ENCODE measurements at regions not wholly inside any gene's neighbourhood (a gene's known extent, or its start where the extent isn't known, plus 50 kb on each side); places are given as distances from the start of the nearest gene placed in this dataset.

DNA sequence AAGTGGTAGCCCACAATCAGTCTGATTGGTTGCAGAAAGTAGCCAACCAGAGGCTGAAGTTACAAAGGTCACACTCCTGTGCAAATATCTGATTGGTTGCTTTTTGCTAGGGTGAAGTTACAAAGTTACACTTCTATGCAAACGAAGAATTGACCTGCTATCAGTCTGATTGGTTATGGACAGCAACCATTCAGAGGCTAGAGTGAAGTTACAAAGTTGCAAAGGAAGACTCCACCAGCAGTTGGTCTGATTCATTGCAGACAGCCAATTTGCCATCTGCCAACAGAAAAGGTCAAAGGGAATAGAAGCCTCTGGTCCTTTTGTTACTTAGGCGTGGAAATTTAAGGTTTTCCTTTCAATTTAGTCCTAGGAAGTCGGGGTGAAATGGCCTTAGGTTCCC is 377.7 kb downstream of the PRDM5 start:
- no peak for DNase-seq (ENCODE audit: low read depth, low spot score)
- no peak overlapping the region for H3K4me3 ChIP-seq (ENCODE audit: low read depth, low read length)
- TF ChIP-seq CTCF (IDR thresholded peaks at IDR 0.05; ENCODE audit: low read depth, low read length), result no peak
- in situ Hi-C loops (cut with HindIII; ENCODE audit: low sequenced_read_pairs), result no loop called here

DNA sequence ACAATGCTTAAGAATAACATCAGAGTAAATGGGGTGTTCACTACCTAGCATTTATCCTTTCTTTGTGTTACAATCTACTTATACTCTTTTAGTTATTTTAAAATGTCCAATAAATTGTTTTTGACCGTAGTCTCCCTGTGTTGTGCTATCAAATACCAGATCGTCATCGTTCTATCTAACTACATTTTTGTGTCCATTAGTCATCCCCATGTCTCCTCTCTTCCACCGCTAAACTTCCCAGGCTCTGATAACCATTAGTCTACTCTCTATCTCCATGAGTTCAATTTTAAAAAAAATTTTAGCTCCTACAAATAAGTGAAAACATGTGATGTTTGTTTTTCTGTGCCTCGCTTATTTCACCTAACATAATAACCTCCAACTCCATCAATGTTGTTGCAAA is 381.9 kb downstream of the PRDM5 start:
- DNase-seq (ENCODE audit: low read depth, low spot score), result no peak
- in situ Hi-C loops (cut with HindIII; ENCODE audit: low sequenced_read_pairs), result no loop called here
- no peak overlapping the region for H3K4me3 ChIP-seq (ENCODE audit: low read depth, low read length)
- TF ChIP-seq CTCF (IDR thresholded peaks at IDR 0.05; ENCODE audit: low read depth, low read length), result no peak

- no peak for DNase-seq (ENCODE audit: low read depth, low spot score)
- TF ChIP-seq CTCF (IDR thresholded peaks at IDR 0.05; ENCODE audit: low read depth, low read length), result no peak
- H3K4me3 ChIP-seq (ENCODE audit: low read depth, low read length), result no peak overlapping the region
- in situ Hi-C loops (cut with HindIII; ENCODE audit: low sequenced_read_pairs), result no loop called here
These were observed 385.6 kb downstream of the PRDM5 start for GRCh38 chr4:120536884-120537283.

GRCh38 chr4:120528428-120528827 is 394.1 kb downstream of the PRDM5 start:
- in situ Hi-C loops (cut with HindIII; ENCODE audit: low sequenced_read_pairs), result no loop called here
- no peak overlapping the region for H3K4me3 ChIP-seq (ENCODE audit: low read depth, low read length)
- no peak for DNase-seq (ENCODE audit: low read depth, low spot score)
- no peak for TF ChIP-seq CTCF (IDR thresholded peaks at IDR 0.05; ENCODE audit: low read depth, low read length)

DNA sequence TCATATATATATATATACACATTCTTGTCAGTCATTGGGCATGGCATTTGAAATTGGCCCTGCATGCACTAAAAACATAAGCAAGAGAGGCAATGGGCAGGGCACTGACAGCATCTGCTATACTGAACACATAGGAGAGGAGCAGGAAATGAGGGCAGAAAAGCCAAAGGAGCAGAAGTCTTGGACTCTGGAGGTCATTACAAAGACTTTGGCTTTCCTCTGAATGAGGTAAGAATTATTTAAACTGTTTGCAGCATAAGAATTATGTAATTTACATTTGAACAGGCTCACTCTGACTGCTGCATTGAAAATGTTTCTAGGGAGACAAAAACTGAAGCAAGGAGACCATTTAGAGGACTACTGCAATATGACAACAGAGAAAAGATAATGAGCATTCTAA is 396.5 kb downstream of the PRDM5 start:
- TF ChIP-seq CTCF (IDR thresholded peaks at IDR 0.05; ENCODE audit: low read depth, low read length), result no peak
- no peak overlapping the region for H3K4me3 ChIP-seq (ENCODE audit: low read depth, low read length)
- in situ Hi-C loops (cut with HindIII; ENCODE audit: low sequenced_read_pairs), result no loop called here
- DNase-seq (ENCODE audit: low read depth, low spot score), result no peak

DNA sequence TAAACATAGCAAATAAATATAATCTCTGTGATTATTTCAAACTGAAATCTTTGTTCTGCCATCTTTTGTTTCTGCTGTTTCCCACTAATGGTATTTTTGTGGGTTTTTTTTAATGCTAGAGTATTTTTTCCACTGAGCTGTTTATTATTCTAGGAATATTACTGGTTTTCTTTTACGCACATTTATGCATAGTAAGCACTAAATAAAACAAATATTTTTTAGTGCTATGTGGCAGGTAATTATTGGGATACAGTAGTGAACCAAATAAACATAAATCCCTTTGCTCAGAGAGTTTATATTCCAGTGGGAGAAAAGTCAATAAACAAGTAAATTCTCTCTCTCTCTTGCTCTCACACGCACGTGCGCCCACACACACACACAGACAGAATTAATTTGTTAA is 397.4 kb downstream of the PRDM5 start:
- TF ChIP-seq CTCF (IDR thresholded peaks at IDR 0.05; ENCODE audit: low read depth, low read length), result no peak
- DNase-seq (ENCODE audit: low read depth, low spot score), result no peak
- H3K4me3 ChIP-seq (ENCODE audit: low read depth, low read length), result no peak overlapping the region
- in situ Hi-C loops (cut with HindIII; ENCODE audit: low sequenced_read_pairs), result no loop called here

DNA sequence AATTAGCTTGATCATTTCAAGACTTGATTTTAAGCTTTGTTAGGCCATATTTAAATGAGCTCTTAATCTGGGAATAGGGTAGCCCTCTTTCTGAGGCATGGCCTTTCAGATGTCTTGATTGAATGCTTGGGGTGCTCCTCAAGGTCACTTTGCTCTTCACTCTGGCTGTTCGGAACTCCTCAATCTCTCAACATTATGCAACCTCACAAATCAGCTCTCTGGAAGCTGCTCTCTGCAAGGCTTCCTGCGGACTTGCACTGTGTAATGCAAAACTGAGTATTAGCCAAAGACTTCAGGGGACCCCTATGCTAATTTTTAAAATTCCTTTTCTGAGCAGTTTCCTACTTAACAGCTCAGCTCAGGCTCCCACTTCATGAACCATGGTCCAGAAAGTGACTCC is 398.3 kb downstream of the PRDM5 start:
- in situ Hi-C loops (cut with HindIII; ENCODE audit: low sequenced_read_pairs), result no loop called here
- no peak overlapping the region for H3K4me3 ChIP-seq (ENCODE audit: low read depth, low read length)
- no peak for DNase-seq (ENCODE audit: low read depth, low spot score)
- no peak for TF ChIP-seq CTCF (IDR thresholded peaks at IDR 0.05; ENCODE audit: low read depth, low read length)
